ENCODE measurements at regions not wholly inside any gene's neighbourhood (a gene's known extent, or its start where the extent isn't known, plus 50 kb on each side); places are given as distances from the start of the nearest gene placed in this dataset.

GRCh38 chr11:122186439-122187080 is 70.5 kb upstream of the BLID start:
- peaks cover 15% of the 10 kb centered on the region for H3K9me3 Mint-ChIP-seq (ENCODE audit: low read depth)
- H3K4me3 Mint-ChIP-seq (ENCODE audit: unreplicated experiment) = no peak overlapping the region
- TF ChIP-seq CTCF (IDR thresholded peaks at IDR 0.05) = no peak
- H3K27ac Mint-ChIP-seq (ENCODE audit: unreplicated experiment) = peak overlapping the region; percentile 25
- H3K27me3 Mint-ChIP-seq (ENCODE audit: low read depth) = no peaks in the 10 kb centered on the region
- no peaks in the 10 kb centered on the region for H3K36me3 Mint-ChIP-seq (ENCODE audit: low read depth)
- H3K4me1 Mint-ChIP-seq (ENCODE audit: low read depth) = peaks cover 55% of the 10 kb centered on the region
- DNase-seq (ENCODE audit: low spot score) = no peak

GRCh38 chr11:122183933-122184332 is 67.9 kb upstream of the BLID start:
- no peaks in the 10 kb centered on the region for H3K27me3 Mint-ChIP-seq (ENCODE audit: low read depth)
- TF ChIP-seq CTCF (IDR thresholded peaks at IDR 0.05) = no peak
- no peaks in the 10 kb centered on the region for H3K36me3 Mint-ChIP-seq (ENCODE audit: low read depth)
- H3K9me3 Mint-ChIP-seq (ENCODE audit: low read depth) = peaks cover 15% of the 10 kb centered on the region
- peaks cover 58% of the 10 kb centered on the region for H3K4me1 Mint-ChIP-seq (ENCODE audit: low read depth)
- H3K4me3 Mint-ChIP-seq (ENCODE audit: unreplicated experiment) = no peak overlapping the region
- no peak for DNase-seq (ENCODE audit: low spot score)
- no peak overlapping the region for H3K27ac Mint-ChIP-seq (ENCODE audit: unreplicated experiment)

GRCh38 chr11:122181893-122182292 is 65.9 kb upstream of the BLID start:
- DNase-seq (ENCODE audit: low spot score) = no peak
- Mint-ChIP-seq H3K27me3 (ENCODE audit: low read depth) (no peaks in the 10 kb centered on the region), H3K9me3 (ENCODE audit: low read depth) (peaks cover 15% of the 10 kb centered on the region), H3K4me3 (ENCODE audit: unreplicated experiment) (no peak overlapping the region), H3K36me3 (ENCODE audit: low read depth) (no peaks in the 10 kb centered on the region), H3K4me1 (ENCODE audit: low read depth) (peaks cover 67% of the 10 kb centered on the region), H3K27ac (ENCODE audit: unreplicated experiment) (peak overlapping the region; percentile 45)
- TF ChIP-seq CTCF (IDR thresholded peaks at IDR 0.05) = no peak

- Mint-ChIP-seq H3K27me3 (ENCODE audit: low read depth) (no peaks in the 10 kb centered on the region), H3K27ac (ENCODE audit: unreplicated experiment) (peak overlapping the region; percentile 45), H3K4me1 (ENCODE audit: low read depth) (peaks cover 68% of the 10 kb centered on the region), H3K36me3 (ENCODE audit: low read depth) (peaks cover 3% of the 10 kb centered on the region), H3K9me3 (ENCODE audit: low read depth) (peaks cover 12% of the 10 kb centered on the region), H3K4me3 (ENCODE audit: unreplicated experiment) (no peak overlapping the region)
- DNase-seq (ENCODE audit: low spot score) = no peak
- no peak for TF ChIP-seq CTCF (IDR thresholded peaks at IDR 0.05)
Measured at GRCh38 chr11:122181372-122181771, 65.4 kb upstream of the BLID start.

GRCh38 chr11:122179961-122180834 is 64.2 kb upstream of the BLID start:
- no peak for DNase-seq (ENCODE audit: low spot score)
- Mint-ChIP-seq H3K4me3 (ENCODE audit: unreplicated experiment) (peak overlapping the region; percentile 62), H3K9me3 (ENCODE audit: low read depth) (no peaks in the 10 kb centered on the region), H3K36me3 (ENCODE audit: low read depth) (peaks cover 3% of the 10 kb centered on the region), H3K27ac (ENCODE audit: unreplicated experiment) (peak overlapping the region; percentile 94), H3K27me3 (ENCODE audit: low read depth) (no peaks in the 10 kb centered on the region), H3K4me1 (ENCODE audit: low read depth) (peaks cover 70% of the 10 kb centered on the region)
- no peak for TF ChIP-seq CTCF (IDR thresholded peaks at IDR 0.05)

All from chondrocyte (in vitro differentiated cells).